ENCODE measurements at regions not wholly inside any gene's neighbourhood (a gene's known extent, or its start where the extent isn't known, plus 50 kb on each side); places are given as distances from the start of the nearest gene placed in this dataset.

DNA sequence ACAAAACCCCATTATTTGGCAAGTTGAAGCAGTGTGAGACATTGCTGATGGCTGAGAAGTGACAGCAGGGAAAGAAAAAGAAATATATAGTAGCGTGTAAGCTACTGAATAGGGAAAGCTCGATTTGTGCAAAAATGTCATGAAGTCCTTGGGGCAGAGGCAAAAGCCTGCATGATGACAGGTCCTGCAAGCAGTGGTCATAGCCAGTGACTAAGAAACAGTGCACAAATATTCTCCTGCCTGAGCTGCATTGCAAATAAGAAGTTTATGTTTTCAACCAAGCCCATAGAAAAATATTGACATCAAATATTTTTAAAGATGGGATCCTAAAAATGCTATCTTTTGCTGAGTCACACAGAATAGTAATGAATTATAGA lies 270.0 kb downstream of the SLITRK6 start:
- TF ChIP-seq, protein P1, sequence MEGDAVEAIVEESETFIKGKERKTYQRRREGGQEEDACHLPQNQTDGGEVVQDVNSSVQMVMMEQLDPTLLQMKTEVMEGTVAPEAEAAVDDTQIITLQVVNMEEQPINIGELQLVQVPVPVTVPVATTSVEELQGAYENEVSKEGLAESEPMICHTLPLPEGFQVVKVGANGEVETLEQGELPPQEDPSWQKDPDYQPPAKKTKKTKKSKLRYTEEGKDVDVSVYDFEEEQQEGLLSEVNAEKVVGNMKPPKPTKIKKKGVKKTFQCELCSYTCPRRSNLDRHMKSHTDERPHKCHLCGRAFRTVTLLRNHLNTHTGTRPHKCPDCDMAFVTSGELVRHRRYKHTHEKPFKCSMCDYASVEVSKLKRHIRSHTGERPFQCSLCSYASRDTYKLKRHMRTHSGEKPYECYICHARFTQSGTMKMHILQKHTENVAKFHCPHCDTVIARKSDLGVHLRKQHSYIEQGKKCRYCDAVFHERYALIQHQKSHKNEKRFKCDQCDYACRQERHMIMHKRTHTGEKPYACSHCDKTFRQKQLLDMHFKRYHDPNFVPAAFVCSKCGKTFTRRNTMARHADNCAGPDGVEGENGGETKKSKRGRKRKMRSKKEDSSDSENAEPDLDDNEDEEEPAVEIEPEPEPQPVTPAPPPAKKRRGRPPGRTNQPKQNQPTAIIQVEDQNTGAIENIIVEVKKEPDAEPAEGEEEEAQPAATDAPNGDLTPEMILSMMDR (conservative IDR thresholded peaks at IDR 0.05 in 1 of 2, IDR thresholded peaks at IDR 0.05 in 1 of 2; ENCODE audit: low read depth in 1 of 2, low read length in 2 of 2): no peak
- no peak for TF ChIP-seq EZH2 (IDR thresholded peaks at IDR 0.05; ENCODE audit: low read length, missing control alignments)
